GM19467 (cell line): ENCODE measurements at regions not wholly inside any gene's neighbourhood (a gene's known extent, or its start where the extent isn't known, plus 50 kb on each side); places are given as distances from the start of the nearest gene placed in this dataset.

Source experiments
- ATAC-seq: cut with Tn5 transposase; IDR thresholded peaks from one replicate; pipeline ENCODE4 v1.9.1; 2021; ENCODE audit warnings: mild to moderate bottlenecking, moderate library complexity; ENCODE audit not compliant: unreplicated experiment

DNA sequence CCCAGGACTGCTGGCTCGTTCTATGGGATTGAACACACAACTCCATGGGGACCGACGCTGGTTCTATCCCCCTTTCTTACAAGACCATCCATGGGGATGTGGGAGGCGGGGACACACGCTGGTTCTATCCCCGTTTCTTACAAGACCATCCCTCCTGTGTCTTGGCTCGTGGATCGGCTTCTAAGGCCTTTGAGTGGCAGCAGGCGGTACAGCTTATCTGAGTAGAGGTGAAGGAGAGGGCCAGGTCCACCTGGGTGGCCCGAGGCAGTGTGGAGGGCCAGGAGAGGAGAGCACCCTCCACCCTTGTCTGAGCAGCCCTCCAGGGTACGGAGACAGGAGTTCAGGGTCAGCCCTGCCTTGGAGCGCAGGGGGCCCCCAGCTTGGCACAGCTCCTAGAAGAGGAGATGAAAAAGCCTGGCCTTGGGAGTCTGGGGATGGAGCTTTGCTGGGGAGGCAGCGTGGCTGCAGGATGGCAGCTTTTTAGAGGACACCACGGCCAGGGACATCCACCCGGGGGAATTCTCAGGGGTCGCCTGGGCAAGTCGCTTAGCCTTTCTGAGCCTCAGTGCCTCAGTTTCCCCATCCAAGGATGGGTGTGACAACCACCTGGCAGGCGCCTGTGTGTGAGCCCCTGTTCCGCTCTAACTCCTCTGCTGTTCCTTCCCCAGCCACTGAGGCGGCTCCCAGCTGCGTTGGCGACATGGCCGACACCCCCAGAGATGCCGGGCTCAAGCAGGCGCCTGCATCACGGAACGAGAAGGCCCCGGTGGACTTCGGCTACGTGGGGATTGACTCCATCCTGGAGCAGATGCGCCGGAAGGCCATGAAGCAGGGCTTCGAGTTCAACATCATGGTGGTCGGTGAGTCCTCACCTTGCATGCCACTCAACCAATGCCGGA is 341.0 kb downstream of the SEC14L1 start:
- ATAC-seq, result no peak

DNA sequence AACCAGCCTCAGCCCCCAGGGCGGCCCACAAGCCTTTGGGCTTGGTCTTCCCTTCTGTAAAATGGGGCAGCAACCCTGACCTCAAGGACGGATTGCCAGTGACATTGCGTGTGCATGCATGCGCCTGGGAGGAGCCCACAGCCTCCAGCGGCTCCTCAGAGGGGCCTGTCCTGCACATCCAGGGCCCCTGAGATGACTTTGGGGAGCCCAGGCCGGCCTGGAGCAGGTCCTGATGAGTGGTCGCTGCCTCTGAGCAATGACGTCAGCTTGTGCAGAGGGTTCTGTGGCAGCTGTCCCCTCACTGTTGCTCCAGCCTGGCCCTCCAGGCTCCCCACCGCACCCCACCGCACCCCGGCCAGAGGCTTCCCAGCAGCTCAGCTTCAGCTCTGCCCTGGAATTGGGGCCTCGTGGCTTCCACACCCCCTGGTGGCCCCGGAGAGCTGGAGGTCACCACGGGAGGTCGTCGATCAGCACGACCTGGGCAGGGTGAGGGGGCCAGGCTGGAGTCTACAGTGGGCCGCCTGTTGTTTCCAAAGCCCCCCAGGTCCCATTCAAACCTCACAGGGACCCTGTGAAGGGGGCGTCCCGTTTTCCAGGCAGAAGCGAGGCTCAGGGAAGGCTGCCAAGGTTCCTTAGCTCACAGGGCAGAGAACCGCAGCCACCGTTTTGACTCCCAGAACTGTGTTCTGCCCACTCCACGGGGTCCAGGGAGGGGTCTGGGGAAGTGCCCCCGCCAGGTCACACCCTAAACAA is 341.8 kb downstream of the SEC14L1 start:
- no peak for ATAC-seq

DNA sequence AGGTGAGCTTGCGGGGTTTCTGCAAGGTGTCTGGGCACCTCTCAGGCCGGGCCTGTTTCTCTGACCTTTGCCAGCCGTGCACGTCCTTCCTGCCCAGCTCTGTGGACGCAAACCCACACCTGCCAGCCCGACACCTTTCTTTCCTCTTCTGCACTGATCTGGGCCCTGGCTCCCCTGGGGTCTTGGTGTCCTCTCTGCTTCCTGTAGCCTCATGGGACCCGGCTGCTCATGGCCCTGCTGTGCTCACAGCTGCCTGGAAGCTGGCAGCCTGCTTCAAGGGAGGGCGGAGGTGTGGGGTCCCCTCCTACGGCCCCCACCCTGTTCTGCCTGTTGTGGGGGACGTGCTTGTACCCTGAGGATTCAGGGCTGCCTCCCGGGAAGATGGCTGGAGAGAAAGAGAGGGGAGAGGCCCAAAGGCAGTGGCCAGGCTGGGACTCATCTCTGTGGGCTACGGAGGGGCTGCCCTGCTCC is 342.4 kb downstream of the SEC14L1 start:
- no peak for ATAC-seq

DNA sequence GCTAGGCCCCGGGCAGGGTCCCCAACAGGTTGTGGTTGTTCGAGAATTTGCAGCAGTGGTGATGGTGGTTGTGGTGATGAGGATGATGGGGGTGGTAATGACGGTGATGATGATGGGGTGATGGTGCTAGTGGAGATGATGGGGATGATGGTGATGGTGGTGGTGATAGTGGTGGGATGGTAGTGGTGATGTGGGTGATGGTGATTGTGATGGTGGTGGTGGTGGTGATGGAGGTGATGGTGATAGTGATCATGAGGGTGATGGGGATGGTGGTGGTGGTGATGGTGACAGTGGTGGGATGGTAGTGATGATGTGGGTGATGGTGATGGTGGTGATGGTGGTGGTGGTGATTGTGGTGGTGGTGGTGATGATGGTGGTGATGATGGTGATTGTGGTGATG is 343.3 kb downstream of the SEC14L1 start:
- ATAC-seq, result no peak

DNA sequence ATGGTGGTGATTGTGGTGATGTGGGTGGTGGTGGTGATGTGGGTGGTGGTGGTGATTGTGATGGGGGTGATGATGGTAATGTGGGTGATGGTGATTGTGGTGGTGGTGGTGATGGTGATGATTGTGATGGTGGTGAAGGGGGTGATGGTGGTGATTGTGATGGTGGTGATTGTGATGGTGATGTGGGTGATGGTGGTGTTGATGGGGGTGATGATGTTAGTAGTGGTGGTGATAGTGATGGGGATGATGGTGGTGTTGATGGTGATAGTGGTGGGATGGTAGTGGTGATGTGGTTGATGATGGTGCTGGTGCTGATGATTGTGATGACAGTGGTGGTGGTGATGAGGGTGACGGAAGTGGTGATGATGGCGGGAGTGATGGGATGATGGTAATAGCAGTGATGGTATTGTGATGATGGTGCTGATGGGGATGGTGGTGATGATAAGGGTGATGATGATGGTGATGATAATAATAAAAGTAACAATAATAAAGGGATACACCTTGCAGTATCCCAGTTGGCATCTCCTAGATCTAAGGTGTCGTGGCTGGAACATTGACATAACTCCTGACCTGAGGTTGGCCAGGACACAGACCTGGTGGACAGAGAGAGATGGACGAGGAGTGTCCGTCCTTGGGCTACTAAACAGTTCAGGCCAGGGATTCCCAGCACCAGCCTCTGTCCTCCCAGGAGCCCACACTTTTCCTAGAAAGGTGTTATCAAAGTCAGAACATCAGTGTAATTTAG is 344.5 kb downstream of the SEC14L1 start:
- ATAC-seq, result no peak

DNA sequence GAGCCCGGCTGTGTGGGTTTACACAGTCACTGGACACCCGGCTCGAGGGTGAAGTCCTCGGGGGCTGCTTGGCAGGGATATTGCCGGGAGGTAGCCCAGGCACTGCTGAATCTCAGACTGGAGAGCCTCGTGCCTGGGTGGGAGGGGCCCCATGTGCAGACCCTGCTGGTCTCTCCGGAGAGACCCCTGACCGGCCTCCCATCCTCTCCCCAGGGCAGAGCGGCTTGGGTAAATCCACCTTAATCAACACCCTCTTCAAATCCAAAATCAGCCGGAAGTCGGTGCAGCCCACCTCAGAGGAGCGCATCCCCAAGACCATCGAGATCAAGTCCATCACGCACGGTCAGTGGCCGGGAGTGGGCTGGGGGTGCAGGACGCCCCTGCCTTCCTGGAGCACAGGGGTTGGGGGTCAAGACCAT is 346.5 kb downstream of the SEC14L1 start:
- no peak for ATAC-seq

DNA sequence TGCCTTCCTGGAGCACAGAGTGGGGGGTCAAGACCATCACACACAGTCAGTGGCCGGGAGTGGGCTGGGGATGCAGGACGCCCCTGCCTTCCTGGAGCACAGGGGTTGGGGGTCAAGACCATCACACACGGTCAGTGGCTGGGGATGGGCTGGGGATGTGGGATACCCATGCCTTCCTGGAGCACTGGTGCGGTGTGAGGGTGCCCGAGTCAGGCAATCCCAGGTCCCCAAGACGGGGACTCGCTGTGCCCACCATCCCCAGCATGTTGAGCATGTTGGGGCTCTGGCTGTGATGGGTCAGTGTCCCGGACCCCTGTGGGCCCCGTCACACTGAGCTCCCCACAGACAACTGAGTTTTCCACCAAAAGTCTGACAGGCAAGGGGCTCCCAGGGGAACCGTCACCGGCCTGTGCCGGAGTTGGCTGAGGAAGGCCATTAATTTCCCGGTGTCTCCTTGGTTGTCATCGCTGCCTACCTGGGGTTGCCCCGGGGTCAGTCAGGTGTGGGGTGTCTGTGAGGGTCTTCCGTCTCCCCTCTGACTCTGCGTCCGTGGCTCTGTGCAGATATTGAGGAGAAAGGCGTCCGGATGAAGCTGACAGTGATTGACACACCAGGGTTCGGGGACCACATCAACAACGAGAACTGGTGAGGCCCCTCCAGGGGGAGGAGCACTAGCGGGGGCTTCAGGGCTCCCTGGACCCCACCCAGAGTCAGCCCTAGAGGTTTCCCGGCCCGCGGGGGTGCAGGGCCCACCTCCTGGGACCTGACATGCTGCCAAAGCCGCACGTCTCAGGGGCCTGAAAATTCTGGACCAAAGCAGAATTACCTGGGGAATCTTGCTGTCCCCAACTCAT is 347.1 kb downstream of the SEC14L1 start:
- no peak for ATAC-seq

DNA sequence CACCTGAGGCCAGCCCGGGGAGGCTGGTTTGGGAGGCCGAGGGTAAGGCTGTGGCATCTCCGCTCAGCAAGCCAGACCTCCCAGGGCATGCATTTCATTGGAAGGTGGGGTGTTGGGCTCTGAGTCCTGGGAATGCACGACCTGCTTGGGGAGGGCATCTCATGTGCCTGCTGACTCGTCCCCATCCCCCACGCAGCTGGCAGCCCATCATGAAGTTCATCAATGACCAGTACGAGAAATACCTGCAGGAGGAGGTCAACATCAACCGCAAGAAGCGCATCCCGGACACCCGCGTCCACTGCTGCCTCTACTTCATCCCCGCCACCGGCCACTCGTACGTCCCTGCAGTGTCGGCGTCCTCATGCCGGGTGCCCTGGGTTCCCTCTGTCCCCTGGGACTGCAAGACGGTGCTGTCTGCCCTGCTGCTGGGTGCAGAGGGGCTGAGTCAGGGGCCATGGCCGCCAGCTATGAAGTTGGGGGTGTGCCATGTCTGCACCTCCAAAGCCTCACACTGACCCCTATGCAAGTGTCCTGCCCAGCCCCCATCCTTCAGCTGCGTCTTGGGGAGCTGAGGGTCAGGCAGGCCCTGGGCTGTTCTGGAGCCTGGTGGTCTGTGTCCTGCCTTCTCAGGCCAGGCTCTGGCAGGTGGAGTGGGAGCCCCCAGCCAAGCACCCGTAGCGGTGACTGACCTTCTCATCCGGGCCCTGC is 347.9 kb downstream of the SEC14L1 start:
- no peak for ATAC-seq

DNA sequence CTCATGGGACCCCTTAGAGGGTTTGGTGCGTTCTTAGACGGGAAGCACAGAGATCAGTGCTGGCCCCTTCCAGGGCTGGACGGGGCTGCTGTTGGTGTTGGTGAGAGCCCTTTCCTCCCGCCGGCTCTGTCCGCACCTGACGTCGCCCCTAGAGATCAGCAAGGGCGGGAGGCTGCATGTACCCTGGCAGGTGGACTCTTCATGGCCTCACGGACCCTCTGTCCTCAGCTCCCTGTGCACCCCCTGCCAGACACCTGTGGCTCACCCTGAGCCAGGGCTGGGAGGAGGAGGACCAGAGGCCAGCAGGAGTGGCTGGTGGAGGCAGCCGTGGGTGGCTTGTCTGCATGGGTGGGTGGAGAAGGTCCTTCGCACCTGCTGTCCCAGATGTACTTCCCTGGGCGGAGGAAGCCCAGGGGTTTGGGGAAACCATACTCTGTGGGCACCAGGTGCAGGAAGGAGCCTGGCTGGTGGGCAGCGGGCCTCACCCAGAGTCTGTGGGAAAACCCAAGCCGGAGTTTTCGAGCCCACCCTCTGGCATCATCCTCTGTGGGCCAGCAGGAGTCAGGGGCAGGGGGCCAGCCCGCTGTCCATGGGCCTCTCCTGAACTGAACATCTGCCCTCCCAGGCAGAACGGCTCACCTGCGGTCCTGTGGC is 348.6 kb downstream of the SEC14L1 start:
- no peak for ATAC-seq

DNA sequence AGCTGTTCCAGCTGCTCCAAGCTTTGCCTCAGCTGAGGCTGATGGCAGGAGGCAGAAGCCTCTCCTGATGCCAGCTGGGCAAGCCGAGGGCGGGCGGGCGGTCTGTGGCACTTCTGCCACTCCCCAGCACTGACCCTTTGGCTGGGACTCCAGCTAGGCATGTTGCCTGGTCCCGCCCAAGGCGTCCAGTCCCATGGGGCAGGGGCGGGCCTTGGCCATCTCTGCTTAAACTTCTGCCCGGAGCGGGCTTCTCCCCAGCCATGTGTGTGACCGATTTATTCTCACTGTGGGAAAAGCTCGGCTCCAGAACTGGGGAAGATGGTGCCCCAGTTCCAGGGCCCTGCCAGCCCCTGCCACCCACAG is 349.1 kb downstream of the SEC14L1 start:
- ATAC-seq, result no peak

DNA sequence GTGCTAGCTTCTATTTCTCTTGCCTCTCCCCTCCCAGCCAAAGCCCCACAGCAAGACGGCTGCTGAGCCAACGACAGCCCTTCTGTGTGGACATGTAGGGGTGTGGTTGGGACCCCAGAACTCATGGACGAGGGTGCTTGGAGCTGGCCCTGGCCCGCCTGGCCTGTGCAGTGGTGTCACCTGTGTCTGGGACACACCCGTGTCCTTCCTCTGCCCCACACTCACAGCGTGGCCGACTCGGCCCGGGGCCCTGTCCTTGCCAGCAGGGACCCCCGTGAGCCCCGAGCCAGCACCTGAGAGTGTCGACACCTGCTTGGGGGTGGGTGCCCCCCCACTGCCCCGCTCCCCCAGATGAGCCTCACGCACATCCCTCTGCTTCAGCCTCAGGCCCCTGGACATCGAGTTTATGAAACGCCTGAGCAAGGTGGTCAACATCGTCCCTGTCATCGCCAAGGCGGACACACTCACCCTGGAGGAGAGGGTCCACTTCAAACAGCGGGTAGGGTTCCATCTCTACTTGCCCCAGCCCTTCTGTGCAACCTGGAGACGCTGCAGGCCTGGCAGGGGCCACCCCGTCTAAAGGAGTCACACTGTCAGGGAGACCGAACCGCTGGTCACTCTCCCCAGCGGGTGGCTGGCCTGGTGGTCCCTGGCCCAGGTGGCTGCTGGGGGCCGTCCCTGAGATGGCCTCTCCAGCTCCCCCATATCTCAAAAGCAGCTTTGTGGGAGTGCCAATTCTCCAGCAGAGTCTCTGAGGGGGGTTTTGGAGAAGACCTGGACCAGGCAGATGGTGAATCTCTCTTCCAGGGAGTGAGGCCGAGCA is 349.8 kb downstream of the SEC14L1 start:
- no peak for ATAC-seq

DNA sequence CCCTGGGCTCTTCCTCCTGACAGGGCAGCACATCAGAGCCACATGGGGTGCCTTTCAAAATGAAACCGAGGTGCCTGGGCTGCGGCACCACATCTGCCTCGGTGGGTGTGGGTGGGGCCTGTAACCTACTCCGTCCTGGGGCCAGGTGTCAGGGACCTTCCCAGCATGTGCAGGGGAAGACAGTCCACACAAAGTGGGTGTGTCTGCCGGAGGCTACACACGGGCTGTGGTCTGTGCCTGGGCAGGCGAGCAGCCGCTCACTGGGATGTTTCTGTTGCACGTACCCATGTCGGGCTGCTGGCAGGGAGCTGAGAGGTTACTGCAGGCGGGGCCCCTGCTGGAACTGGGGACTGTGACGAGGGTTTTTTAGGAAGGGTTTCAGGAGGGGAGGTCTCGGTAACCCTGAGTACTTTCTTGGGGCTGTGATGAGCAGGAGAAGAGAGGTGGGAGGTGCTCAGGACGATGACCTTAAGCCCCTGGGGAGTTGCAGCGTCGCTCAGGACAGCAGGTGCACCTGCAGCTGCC is 351.2 kb downstream of the SEC14L1 start:
- ATAC-seq, result no peak

DNA sequence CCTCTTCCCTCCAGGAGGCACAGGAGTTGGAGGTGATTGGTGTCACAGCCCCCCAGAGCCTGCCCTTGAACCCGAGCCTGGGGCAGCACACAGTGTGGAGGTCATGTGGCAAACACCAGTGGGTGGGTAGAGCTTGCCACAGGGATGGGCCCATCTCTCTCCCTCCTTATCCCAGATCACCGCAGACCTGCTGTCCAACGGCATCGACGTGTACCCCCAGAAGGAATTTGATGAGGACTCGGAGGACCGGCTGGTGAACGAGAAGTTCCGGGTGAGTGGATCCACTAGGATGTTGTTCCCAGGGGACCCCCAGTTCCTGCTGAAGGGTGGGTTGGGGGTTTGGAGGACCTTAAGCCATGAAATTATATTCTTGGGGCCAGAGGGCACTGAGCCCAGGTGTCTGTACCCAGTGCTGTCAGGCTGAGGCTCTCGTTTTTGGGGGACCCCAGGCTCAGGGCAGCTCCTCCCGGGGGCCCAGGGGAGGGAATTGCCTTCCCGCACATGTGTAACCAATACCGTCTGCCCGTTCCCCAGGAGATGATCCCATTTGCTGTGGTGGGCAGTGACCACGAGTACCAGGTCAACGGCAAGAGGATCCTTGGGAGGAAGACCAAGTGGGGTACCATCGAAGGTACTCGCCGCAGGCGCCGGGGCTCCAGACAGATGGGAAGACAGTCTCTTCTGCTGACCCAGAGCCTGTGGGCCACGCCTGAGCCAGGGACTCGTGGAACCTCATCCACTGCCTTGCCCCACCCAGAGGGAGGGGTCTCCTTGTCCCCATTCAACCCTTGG is 351.9 kb downstream of the SEC14L1 start:
- no peak for ATAC-seq

DNA sequence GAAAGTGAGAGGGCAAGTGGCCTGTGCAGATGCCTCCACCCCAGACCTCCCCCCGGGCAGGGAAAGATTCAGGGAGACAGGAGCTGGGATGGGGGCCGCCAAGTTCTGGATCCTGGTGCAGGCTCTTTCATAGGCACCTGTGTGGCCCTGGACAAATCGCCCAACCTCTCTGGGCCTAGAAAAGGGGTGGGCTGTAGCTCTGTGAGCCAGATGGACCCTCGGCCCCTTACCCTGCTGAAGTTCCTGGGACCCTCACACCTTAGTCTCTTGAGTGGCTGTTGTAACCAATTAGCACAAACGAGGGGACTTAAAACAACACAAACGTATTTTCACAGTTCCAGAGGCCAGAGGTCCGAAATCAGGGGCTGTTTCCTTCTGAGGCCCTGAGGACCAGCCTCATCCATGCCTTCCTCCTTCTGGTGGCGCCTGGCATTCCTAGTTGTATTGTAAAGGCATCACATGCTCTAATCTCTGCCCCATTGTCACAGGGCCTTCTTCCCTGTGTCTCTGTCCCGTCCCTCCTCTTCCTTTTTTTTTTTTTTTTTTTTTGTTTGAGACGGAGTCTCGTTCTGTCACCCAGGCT is 352.6 kb downstream of the SEC14L1 start:
- ATAC-seq, result no peak

DNA sequence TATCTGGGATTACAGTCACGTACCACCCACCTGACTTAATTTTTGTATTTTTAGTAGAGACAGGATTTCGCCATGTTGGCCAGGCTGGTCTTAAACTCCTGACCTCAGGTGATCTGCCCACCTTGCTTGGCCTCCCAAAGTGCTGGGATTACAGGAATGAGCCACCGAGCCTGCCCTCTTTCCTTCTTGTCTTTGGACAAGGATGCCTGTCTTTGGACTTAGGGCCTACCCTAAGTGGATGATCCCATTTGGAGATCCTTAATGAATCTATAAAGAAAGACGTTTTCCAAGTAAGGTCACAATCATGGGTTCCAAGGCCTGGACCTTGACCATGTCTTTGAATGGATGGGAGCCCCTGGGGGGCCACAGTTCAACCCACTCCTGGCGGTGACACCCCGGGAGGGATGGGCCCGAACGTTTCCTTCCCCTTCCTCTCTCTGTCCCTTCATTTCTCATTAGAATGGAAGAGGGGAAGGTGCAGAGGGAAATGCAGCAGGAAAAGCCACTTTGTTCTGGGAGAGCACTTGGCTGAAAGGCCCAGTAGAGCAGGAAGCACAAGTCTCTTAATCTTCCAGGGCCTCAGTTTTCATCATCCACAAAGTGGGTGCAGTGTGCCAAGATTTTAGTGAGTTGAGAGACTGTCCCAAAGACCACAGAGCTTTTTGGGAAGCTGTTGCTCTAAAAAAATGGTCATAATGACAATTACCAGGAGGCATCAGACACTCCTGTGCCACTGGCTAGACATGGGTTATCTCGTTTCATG is 353.3 kb downstream of the SEC14L1 start:
- no peak for ATAC-seq

DNA sequence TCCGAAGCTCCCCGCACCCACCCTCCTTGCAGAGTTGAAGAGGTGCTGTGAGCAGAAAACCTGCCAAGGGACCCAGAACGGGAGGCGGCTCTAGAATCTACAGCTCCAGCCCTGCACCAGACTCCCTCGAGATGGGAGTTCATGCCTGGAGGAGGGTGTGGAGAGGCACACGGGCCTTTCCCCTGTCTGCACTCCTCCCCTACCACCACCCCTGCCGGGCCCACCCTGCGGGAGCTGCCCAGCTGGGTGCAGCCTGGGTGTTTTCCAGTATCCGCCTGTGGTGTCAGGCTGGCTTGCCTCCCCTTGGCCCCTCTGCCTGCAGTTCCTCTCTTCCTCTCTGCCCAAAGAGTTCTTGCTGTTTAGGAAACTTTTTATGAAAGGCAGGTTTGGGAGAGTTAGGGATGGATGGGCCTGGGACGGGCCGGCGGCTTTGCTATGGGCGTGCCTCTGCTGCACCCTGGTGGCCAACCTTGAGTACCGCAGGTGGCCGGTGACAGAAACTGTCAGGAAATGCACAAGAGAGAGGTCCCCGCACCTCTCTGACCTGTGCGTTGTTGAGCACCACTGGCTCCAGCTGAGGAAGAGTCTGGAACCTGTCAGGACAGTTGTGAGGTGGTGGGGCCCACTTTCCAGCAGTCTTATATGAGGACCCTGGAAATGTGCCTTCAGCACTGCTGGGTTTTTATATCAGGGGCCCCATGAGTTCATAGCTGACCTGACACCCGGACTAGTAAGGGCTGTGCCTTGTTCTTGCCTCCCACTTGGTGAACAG is 354.1 kb downstream of the SEC14L1 start:
- ATAC-seq, result no peak
